HK-2 (cell line): ENCODE measurements at regions not wholly inside any gene's neighbourhood (a gene's known extent, or its start where the extent isn't known, plus 50 kb on each side); places are given as distances from the start of the nearest gene placed in this dataset.

Source experiments
- DNase-seq: peaks from one replicate; pipeline ENCODE4 v3.0.0-alpha.2; 2018; ENCODE audit not compliant: unreplicated experiment

DNA sequence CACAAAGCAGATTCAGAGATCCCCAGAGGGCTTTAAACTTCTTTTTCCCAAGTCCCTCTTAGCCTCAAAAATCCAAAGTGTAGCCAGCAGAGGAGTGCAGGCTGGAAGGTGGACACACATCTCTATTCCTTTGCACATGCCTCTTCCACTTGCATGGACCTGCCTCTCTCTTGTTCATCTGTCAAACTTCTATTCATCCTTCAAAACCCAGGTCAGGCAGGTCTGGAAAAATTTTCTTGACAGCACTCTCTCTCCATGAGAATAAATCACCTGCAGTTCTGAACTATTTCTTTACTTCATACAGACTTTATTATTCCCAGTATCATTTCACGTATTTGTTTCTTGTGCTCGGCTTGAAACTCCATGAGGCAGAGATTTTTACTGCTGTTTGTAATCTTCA lies 127.5 kb downstream of the SS18 start:
- DNase-seq: no peak

DNA sequence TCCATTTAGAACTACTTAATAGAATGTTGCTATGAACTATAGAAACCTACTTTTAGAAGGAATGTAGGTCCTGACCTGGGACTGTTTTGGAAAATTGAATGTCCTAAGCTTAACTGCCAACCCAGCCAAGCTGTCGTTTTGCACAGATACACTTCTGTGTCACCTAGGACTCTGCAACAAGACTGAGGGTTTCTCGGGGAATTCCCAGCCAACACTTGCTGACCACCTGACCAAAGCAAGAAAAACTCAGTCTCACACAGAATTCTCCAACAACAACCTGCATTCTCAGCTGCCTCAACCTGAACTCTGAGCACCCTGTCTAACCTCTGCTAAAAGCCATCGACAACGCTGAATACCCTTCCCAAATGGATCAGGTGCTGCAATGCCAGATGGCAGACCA lies 128.2 kb downstream of the SS18 start:
- DNase-seq: no peak

DNA sequence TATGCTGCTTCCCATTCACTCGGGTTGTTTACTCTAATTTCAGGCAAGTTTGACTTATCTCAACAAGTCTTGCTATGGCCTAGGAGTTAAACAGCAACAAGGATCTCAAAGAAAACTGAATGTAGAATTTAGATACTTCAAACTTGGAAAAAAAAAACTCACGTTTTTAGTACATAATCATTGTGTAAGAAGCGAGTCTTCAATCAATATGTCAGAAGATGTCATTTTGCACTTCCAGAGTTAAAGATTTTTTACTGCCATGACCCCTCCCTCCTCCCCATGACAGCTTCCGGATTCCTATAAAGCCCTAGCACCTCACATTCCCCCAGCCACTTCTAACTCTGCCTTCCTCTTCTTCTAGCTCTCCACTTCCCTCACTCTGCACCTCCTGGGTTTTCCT lies 133.4 kb downstream of the SS18 start:
- no peak for DNase-seq

DNA sequence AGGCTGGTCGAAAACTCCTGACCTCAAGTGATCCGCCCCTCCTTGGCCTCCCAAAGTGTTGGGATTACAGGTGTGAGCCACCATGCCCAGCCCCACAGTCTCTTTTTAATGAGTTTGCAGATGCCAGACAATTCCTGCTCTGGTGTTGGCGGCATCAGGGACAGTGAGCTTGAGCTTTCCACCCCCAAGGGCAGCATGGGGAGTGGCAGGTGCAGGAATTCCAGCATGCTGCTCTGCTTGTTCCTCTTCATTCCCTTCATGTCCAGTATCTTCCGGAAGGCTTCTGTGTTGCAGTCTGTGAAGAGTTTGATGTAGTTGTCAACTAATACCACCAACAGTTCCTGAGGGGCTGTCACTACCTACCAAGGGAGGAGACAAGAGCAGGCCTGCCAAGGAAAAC lies 137.3 kb downstream of the SS18 start:
- DNase-seq: no peak

DNA sequence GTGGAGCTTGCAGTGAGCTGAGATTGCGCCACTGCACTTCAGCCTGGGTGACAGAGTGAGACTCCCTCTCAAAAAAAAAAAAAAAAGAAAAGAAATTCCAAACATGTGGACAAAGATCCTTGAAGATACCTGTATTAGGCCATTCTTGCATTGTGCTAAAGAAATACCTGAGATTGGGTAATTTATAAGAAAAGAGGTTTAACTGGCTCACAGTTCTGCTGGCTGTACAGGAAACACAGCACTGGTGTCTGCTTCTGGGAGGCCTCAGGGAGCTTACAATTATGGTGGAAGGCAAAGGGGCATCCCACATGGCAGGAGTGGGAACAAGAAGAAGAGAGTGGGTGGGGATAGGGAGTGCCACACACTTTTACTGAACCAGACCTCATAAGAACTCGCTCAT lies 140.1 kb downstream of the SS18 start:
- no peak for DNase-seq

DNA sequence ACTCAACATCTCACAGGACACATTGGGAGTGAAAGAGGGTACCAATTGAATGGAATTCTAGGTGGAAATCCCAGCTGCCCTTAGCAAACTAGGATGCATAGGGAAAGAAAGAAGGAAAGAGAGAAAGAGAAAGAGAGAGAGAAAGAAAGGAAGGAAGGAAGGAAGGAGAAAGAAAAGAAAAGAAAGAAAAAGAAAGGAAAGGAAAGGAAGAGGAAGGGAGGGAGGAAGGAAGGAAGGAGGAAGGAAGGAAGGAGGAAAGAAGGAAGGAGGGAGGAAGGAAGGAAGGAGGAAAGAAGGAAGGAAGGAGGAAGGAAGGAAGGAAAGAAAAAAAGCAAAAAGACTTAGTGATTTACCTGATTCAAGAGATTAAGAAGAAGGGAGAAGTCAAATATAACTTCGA lies 143.9 kb downstream of the SS18 start:
- DNase-seq: no peak

DNA sequence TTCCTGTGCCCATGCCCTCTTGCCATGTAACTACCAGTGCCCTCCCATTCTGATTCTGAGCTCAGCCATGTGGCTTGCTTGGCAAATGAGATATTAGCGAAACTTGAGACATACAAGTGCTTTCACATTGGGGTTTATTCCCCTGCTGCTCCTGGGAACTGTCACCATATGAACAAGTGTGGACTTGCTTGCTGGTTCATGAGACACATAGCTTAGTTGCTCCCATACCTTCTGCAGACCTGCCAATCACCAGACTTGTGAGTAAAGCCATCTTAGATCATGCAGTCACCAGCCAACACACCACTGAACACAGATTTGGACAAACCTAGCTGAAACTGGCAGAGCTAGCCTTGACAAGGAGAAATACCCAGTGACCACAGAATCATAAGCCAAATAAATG lies 155.1 kb downstream of the SS18 start:
- DNase-seq: no peak

DNA sequence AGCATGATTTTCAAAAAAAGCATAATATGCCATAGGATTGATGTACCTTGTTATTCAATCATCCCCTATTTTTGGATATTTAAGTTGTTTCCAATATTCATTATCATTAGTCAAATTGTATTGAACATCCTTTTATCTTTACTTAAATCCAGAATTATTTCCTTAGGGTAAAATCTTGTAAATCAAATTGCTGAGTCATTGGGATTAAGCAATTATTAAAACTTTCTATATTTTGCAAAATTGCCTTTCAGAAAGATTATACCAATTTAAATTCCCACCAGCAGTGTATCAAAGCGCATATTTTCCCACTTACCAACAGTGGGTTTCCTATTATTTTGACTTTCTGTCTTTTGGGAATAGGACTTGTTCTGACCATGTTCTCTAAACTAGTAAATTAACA lies 159.3 kb downstream of the SS18 start:
- DNase-seq: no peak

DNA sequence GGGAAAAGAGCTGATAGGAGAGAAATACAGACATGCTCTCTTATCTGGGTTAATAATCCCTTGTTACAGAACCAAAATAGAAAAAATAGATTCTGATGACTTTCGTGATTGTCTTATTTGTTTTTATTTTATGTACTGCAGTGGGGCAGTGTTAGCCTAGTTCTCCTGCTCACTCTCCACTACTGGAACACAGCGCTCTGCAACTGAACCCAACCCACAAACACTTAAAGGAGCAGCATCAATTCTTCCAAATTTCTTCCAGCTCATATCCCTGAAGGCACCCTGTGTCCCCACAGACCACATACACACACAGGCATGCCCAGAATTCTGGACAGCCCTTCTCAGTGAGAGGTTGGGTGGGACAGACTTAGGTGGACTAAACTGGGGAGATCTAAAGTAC lies 160.6 kb downstream of the SS18 start:
- DNase-seq: no peak

DNA sequence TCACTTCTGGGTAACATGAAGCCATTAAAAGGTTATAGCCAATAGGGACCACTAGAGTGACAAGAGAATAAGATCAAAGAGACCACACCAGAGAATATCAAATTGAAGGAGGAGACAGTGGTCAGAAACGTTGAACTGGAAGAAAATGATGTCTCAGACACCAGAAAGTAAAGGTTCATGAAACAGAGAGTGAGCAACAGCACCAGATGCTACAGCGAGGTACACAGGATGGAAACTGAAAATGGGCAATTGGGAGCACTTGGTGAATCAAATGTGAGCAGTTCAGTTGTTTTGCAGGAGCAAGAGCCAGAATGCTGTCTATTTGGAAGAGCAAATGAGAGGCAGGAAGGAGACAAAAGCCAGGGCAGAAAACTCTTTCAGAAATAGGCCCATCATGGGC lies 162.6 kb downstream of the SS18 start:
- no peak for DNase-seq

DNA sequence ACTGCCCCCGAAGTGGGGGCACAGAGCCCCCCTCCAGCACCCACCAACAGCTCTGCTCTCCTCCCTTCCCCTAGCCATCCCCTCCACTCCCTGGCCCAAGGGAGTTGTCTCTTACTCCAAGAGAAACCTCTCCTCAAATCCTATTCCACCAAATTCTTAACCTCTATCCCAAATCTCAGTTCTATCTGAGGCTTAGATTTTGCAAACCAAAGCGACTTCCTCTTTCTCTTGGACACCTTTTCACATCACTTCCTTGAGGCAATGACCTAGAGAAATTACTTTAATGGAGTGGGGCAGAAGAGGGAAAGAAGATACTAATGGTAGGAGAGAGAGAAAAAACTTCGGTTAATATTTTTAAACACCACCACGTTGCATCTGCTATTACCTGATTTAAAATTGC lies 167.2 kb downstream of the SS18 start:
- no peak for DNase-seq

DNA sequence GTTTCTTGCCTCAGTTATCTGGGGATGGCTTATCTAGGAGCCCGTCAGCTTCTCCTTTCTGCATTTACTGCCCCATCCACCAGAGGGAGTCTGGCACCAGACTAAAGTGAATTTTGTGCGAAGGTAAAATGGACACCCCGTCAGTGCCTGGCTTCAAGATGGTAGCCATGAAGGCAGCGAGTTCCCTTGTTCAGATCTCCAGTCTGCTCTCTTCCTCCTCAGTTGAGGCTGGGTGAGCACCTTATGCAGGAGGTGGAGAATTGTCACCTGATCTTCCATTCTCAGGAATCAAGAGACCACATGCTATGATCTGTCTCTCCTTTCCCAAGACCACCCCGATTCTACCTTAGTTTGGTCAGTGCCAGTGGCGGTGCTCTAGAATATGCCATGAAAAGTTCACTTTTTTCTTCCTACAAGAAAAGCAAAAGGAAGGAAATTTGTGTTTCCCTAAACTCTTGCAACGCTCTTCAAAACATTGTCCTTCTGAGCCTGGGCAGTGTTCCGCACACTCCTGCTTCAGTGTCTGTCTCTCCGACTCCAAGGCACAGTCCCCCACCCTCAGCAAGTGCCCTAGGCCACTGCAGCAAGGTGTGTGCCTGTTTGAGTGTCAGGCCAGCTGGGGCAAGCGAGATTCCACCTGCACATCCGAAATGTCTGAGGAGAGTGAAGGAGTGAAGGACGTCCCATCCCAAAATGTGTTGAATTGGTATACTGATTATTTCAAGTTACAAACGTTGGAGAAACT lies 168.6 kb downstream of the SS18 start:
- DNase-seq: peak; percentile 41

DNA sequence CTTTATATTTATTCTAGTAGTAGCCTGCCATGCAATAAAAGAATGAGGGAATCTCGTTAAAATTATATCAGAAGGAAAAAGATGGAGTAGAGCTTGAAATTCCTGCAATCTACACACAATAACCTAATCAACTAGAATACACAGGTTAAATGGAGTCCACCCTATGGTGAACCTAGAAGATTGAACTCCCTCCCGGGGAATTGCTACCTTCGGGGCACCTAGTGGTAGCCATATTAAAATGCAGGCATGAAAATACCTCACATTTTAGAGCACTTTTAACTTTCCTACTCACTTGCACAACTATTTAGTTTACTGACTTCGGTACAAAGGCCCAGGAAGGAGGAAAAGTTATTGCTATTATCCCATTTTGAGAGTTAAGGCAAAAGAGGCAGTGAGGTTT lies 174.5 kb downstream of the SS18 start:
- no peak for DNase-seq

DNA sequence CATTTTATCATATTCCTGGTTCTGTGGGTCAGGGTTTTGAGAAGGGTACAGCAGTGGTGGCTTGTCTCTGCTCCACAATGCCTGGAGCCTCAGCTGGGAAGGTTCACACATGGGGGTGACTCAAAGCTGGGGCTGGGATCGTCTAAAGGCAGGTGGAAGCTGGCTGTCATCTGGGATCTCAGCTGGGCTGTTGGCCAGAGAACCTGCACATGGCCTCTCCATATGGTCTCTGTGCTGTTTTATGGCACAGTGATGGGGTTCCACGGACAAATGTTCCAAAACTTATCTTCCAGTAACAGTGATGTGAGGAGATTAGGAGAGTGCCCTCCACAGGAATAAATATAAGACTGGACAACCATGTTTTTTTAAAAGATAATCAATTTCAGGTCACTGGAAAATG lies 191.4 kb downstream of the SS18 start:
- DNase-seq: no peak

DNA sequence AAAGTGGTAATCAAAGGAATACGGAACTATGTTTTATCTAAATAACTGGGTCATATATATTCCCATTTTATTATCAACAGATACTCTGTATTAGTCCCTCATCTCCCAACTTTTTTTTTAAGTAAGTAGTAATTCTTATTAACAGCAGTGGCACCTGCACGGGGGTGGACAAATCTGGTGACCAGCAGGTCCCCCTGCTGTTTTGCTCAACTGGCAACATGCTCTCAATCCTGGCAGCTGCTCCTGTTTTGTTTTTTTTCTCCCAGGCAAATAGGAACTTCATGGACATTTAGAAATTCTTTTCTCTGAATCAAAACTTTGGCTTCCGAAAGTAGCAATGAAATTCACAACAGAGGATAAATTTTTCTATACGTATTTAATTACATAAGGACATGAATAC lies 193.5 kb downstream of the SS18 start:
- no peak for DNase-seq

DNA sequence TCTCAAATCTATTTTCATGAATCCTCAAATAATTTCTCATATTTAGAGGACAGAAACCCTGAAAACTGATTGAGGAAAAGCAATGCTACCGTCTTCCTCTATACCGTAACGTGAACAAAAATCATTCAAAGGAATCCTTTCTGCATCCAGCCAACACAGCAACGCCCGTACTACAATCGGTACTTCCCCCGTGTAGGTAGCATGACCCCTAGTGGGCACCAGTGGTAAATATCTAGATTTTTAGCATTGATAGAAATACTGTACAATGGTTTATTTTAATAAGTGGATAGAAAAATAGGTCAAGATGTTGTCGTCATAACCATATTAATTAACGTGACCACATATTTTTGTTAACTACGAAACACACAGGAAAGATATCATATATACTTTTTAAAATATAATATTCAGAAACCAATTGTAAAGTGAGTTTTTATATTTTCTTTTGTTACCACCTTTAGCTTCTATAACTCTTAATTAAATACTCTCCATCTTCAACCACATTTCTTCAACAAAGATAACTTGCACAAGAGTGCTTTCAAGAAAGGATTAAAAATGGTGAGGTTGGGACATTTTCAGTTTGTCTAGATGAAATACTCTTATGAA lies 194.1 kb downstream of the SS18 start:
- DNase-seq: peak; percentile 1

DNA sequence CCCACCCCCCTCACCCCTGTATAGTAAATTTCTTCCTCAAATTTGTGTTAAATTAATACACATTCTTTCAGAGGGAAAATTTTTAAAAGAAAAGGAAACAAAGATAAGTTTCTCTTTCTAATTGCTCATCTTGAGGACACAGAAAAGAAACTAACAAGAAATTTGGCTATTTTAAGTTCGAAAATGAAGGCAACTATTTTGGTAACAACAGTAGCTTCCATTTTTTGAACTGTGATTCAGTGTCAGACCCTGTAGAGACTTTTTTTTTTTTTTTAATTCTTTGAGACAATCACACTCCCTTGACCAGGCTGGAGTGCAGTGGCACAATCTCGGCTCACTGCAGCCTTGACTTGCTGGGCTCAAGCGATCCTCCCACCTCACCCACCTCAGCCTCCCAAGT lies 194.9 kb downstream of the SS18 start:
- DNase-seq: no peak

DNA sequence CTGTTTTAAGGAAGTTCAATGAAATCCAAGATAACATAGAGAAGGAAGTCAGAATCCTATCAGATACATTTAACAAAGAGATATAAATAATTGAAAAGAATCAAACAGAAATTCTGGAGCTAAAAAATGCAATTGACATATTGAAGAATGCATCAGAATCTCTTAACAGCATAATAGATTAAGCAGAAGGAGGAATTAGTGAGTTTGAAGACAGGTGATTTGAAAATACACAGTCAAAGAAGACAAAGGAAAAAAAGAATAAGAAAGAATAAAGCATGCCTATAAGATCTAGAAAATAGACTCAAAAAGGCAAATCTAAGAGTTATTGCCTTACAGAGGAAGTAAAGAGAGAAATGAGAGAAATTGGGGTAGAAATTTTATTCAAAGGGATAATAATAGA lies 204.1 kb downstream of the SS18 start:
- DNase-seq: no peak

DNA sequence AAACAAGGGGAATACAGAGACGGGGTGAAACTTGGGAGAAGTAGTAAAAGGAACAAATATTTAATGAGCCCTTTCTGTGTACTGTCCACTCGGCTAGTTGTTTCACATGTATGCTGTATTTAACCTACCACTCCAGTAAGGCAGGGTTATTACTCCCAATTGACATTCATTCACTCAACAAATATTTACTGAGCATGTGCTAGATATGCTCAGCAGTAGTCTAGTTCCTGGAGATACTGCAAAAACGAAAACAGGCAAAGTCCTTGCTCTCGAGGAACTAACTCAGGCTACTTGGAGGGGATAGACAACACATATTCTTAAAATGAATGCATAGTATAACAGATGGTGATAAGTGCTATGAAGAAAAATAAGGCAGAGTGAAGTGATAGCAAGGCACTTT lies 207.3 kb downstream of the SS18 start:
- DNase-seq: no peak

DNA sequence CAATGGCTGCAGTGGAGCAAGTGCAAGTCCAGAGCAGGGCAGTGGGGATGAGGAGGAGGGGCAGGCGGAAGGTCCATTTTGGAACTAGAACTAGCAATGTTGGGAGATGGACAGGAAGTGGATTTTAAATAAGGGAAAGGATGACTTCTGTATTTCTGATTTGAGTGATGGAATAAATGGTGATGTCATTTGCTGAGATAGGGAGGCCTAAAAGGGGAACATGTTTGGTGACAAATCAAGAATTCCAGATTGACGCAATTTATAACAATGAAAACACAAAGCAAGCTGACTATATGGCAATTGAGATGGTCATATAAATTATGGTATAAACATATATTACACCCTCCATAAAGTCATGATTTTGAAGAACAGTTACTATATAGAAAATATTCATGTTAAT lies 209.3 kb downstream of the SS18 start:
- no peak for DNase-seq

DNA sequence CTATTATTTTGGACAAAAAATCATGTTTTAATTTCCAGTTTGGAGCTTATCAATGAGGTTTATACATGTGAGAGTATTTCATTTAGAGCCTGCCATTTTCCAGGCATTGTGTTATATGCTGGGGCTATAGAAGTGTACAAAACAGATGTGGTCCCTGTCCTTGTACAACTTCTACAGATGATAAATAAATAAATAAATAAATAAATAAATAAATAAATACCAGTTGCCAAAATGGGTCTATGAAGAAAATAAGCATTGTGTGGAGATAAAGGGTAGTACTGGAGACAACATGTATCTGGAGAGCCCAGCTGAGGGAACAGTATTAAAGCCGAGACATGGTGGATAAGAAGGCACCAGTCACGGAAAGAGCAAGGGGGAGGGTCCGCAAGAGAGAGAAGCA lies 210.0 kb downstream of the SS18 start:
- DNase-seq: no peak

DNA sequence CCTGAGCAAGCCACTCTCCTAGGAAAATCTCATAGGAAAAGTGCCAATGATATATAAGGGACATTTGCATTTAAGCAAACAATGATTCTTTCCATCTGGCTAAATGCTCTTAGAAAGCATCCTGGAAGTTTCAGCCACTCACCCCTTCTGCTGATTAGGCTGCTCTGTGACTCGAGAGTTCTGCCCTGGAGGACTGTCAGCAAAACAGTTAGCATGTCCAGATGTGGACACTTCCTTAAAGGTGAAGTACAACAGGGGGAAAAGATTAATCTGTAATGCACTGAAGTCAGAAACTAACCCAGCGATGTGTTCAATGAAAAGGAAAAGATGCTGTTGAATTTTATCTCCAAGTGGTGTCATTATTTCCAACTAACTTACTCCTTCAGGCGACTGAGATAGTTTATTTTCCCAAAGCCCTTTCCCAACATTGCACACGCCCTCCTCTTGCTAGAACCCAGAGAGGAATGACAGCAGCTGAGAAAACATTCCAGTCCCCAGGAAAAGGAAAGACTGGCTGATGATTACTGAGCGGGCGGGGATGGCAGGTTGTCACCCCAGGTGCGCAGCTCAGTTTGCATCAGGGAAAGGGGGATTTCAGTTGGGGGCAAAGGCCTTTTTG lies 214.0 kb downstream of the SS18 start:
- no peak for DNase-seq

DNA sequence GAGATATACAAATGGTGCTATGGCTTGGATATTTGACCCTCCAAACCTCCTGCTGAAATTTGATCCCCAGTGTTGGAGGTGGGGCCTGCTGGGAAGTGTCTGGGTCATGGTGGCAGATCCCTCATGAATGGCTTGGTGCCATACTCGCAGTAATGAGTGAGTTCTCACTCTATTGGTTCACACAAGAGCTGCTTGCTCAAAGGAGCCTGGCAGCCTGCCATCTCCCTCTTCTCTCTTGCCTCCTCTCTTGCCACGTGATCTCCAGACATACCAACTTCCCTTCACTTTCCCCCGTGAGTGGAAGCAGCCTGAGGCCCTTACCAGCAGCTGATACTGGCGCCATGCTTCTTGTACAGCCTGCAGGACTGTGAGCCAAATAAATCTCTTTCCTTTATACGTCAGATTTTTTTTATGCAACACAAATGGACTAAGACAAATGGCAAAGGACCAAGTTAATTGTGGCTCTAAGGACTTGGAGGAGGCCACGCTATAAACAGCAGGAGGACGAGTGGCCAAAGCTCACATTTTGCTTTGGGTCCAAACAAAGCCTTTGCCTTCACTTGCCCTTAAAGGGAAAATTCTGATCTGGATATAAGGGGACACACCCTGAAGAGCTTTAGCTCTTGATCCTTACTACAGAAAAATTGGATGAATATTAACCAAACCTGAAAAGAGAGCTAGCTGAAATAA lies 214.7 kb downstream of the SS18 start:
- DNase-seq: no peak
